Ectodermal cell (in vitro differentiated cells): ENCODE measurements at regions not wholly inside any gene's neighbourhood (a gene's known extent, or its start where the extent isn't known, plus 50 kb on each side); places are given as distances from the start of the nearest gene placed in this dataset.

Experiments
- H3K27ac ChIP-seq: 2 replicates; pipeline ENCODE4 v1.7.0; 2013; ENCODE audit warnings: mild to moderate bottlenecking, low read depth, low read length; ENCODE audit not compliant: insufficient read depth, poor library complexity, severe bottlenecking
- H3K27me3 ChIP-seq: 2 replicates; pipeline ENCODE4 v1.7.0; 2013; ENCODE audit warnings: mild to moderate bottlenecking, low read length; ENCODE audit not compliant: insufficient read depth, control insufficient read depth, poor library complexity, severe bottlenecking
- H3K36me3 ChIP-seq: one replicate; pipeline ENCODE4 v1.7.0; 2013; ENCODE audit warnings: low read length; ENCODE audit not compliant: control insufficient read depth, insufficient read depth
- H3K4me1 ChIP-seq: one replicate; pipeline ENCODE4 v1.7.0; 2013; ENCODE audit warnings: low read length; ENCODE audit not compliant: control insufficient read depth, insufficient read depth
- H3K4me3 ChIP-seq: 2 replicates; pipeline ENCODE4 v1.7.0; 2013; ENCODE audit warnings: low read depth, low read length, control low read depth; ENCODE audit not compliant: insufficient read depth
- H3K9me3 ChIP-seq: 2 replicates; pipeline ENCODE4 v1.7.0; 2013; ENCODE audit warnings: mild to moderate bottlenecking, low read length, moderate library complexity; ENCODE audit not compliant: control insufficient read depth
- WGBS, 2 experiments: methylation state at CpG; one replicate each; pipeline ENCODE4 v1.1.7; 2013; ENCODE audit warnings: missing lambda C conversion rate in 2 of 2; 5-methylcytosine and 5-hydroxymethylcytosine counted together

GRCh38 chr6:77403424-77403823 is 59.9 kb downstream of the HTR1B start:
- H3K9me3 ChIP-seq, result no peaks in the 10 kb centered on the region
- no peaks in the 10 kb centered on the region for H3K27me3 ChIP-seq
- no peak overlapping the region for H3K27ac ChIP-seq
- no peak overlapping the region for H3K4me3 ChIP-seq
- H3K36me3 ChIP-seq, result no peaks in the 10 kb centered on the region
- H3K4me1 ChIP-seq, result peaks cover 6% of the 10 kb centered on the region

DNA sequence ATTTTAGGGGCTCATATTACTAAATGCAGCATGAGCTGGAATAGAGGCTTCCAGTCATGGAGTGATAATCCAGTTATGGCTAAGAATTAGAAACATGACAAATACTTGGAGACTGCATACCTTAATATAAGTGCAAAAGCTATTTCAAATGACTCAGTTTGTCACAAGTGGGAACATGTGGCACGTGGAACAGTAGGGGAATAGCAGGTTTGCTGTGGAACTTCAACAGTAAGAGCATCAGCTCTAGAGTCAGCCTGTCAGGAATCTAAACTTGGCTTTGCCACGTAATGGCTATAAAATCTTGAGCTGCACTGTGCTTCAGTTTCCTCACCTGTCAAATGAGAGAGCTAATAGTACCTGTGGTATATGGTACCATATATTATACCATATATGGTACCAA is 62.1 kb downstream of the HTR1B start:
- no peak overlapping the region for H3K4me3 ChIP-seq
- H3K9me3 ChIP-seq, result no peaks in the 10 kb centered on the region
- H3K27me3 ChIP-seq, result no peaks in the 10 kb centered on the region
- peaks cover 6% of the 10 kb centered on the region for H3K4me1 ChIP-seq
- WGBS, 2 experiments, result 89 to 93% methylated on average over 2 of the region's 2 CpGs
- no peak overlapping the region for H3K27ac ChIP-seq
- H3K36me3 ChIP-seq, result no peaks in the 10 kb centered on the region

GRCh38 chr6:77397561-77397960 is 65.7 kb downstream of the HTR1B start:
- no peak overlapping the region for H3K4me3 ChIP-seq
- 82 to 100% methylated on average over 1 of the region's 1 CpG for WGBS, 2 experiments
- H3K4me1 ChIP-seq, result no peaks in the 10 kb centered on the region
- no peaks in the 10 kb centered on the region for H3K27me3 ChIP-seq
- no peak overlapping the region for H3K27ac ChIP-seq
- H3K9me3 ChIP-seq, result no peaks in the 10 kb centered on the region
- no peaks in the 10 kb centered on the region for H3K36me3 ChIP-seq

DNA sequence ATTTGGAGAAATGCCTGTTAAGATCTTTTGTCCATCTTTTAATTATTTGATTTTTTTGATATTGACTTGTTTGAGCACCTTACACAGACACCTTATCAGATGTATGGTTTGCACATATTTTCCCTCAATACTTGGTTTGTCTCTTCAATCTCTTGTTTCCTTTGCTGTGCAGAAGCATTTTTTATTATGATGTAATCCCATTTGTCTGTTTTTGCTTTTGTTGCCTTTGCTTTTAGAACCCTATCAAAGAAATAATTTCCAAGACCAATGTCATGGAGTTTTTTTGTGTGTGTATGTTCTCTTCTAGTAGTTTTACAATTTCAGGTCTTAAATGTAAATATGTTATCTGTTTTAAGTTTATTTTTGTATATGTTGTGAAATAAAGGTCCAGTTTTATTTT is 73.9 kb downstream of the HTR1B start:
- Histone ChIP-seq H3K36me3 (no peaks in the 10 kb centered on the region), H3K9me3 (no peaks in the 10 kb centered on the region)

GRCh38 chr6:77383026-77383425 is 80.3 kb downstream of the HTR1B start:
- 88 to 92% methylated on average over 2 of the region's 2 CpGs for WGBS, 2 experiments
- Histone ChIP-seq H3K9me3 (no peaks in the 10 kb centered on the region), H3K36me3 (no peaks in the 10 kb centered on the region), H3K4me3 (no peak overlapping the region), H3K27me3 (no peaks in the 10 kb centered on the region), H3K27ac (no peak overlapping the region), H3K4me1 (no peaks in the 10 kb centered on the region)

More for the DNA sequence above, 73.9 kb downstream of the HTR1B start:
- Histone ChIP-seq H3K27ac (no peak overlapping the region), H3K4me3 (no peak overlapping the region), H3K27me3 (no peaks in the 10 kb centered on the region), H3K4me1 (no peaks in the 10 kb centered on the region)

- Histone ChIP-seq H3K36me3 (no peaks in the 10 kb centered on the region), H3K27ac (no peak overlapping the region), H3K9me3 (no peaks in the 10 kb centered on the region), H3K4me3 (no peak overlapping the region), H3K4me1 (no peaks in the 10 kb centered on the region), H3K27me3 (no peaks in the 10 kb centered on the region)
- 86 to 89% methylated on average over 3 of the region's 3 CpGs for WGBS, 2 experiments
Observed at GRCh38 chr6:77373955-77374354, 89.3 kb downstream of the HTR1B start.

DNA sequence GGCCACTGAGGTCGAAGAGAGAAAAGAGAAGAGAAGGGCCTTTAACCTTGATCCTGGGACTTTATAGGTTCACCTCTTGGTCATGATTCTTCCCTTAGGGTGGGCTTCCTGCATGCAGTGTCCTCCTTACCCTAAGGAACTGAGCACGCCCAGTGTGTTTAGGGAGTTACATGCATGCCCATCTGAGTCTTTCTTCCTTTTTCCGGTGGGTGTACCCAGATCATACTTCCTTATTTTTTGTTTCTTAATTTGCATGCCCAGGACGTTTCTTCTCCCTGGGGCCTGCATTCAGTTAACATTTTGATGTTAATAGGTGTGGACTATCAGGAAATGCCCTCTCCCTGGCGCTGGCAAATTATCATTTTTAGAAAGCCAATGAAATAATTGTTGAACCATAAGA is 91.5 kb downstream of the HTR1B start:
- no peaks in the 10 kb centered on the region for H3K9me3 ChIP-seq
- H3K27ac ChIP-seq, result no peak overlapping the region
- 79 to 86% methylated on average over 4 to 5 of the region's 5 CpGs for WGBS, 2 experiments
- no peaks in the 10 kb centered on the region for H3K27me3 ChIP-seq
- no peaks in the 10 kb centered on the region for H3K4me1 ChIP-seq
- no peak overlapping the region for H3K4me3 ChIP-seq
- no peaks in the 10 kb centered on the region for H3K36me3 ChIP-seq

GRCh38 chr6:77368660-77369313 is 94.5 kb downstream of the HTR1B start:
- peak overlapping the region; percentile 34 for H3K4me3 ChIP-seq
- no peaks in the 10 kb centered on the region for H3K27me3 ChIP-seq
- no peaks in the 10 kb centered on the region for H3K9me3 ChIP-seq
- H3K4me1 ChIP-seq, result no peaks in the 10 kb centered on the region
- WGBS, 2 experiments, result 65 to 68% methylated on average over 19 of the region's 20 CpGs
- H3K36me3 ChIP-seq, result no peaks in the 10 kb centered on the region
- no peak overlapping the region for H3K27ac ChIP-seq

GRCh38 chr6:77366798-77367197 is 96.5 kb downstream of the HTR1B start:
- Histone ChIP-seq H3K4me3 (no peak overlapping the region), H3K27me3 (no peaks in the 10 kb centered on the region), H3K9me3 (no peaks in the 10 kb centered on the region), H3K4me1 (no peaks in the 10 kb centered on the region), H3K36me3 (no peaks in the 10 kb centered on the region), H3K27ac (no peak overlapping the region)
- 83 to 95% methylated on average over 2 of the region's 2 CpGs for WGBS, 2 experiments

DNA sequence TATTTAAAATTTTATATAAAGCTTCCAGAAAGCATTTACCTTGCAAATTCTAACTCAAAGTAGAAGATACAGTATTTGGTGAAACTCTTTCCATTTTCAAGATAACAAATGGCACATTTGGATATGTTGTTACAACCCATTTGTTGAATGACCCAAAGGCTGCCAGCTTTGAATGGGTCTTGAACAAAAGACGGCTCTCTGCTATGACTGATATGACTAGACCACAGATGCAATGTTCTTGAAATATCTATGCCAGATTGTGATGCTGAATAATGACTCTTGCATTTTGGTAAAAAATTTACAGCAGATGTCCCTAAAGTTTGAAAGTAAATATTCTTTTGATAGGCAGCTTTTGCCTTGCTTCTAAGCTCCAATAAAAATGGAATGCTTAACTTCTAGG is 99.6 kb downstream of the HTR1B start:
- Histone ChIP-seq H3K4me3 (no peak overlapping the region), H3K36me3 (no peaks in the 10 kb centered on the region), H3K27ac (no peak overlapping the region), H3K4me1 (no peaks in the 10 kb centered on the region), H3K9me3 (no peaks in the 10 kb centered on the region), H3K27me3 (no peaks in the 10 kb centered on the region)
- 93 to 100% methylated on average over 1 of the region's 1 CpG for WGBS, 2 experiments

GRCh38 chr6:77362055-77362454 is 101.2 kb downstream of the HTR1B start:
- no peaks in the 10 kb centered on the region for H3K4me1 ChIP-seq
- WGBS, 2 experiments, result 96 to 98% methylated on average over 2 of the region's 2 CpGs
- no peaks in the 10 kb centered on the region for H3K36me3 ChIP-seq

More at GRCh38 chr6:77362055-77362454, 101.2 kb downstream of the HTR1B start:
- no peak overlapping the region for H3K4me3 ChIP-seq
- H3K27me3 ChIP-seq, result no peaks in the 10 kb centered on the region
- H3K9me3 ChIP-seq, result no peaks in the 10 kb centered on the region
- H3K27ac ChIP-seq, result no peak overlapping the region
